Panc1 (cell line): ENCODE measurements at regions not wholly inside any gene's neighbourhood (a gene's known extent, or its start where the extent isn't known, plus 50 kb on each side); places are given as distances from the start of the nearest gene placed in this dataset.

Experiments used
- ATAC-seq: fragments of 200-7000 bp; cut with Tn5 transposase; 2 replicates; pipeline ENCODE4 v1.9.1; 2020; ENCODE audit warnings: mild to moderate bottlenecking, moderate library complexity
- BruUV-seq: library from RNA; stranded (reverse); fragments of 400-500 nt; replicated peaks from 2 replicates; lab custom pipeline; 2021; lab: Mats Ljungman, UMichigan
- CTCF ChIA-PET: fragments of 300-600 bp; sonication (Branson Sonifier 250); formaldehyde crosslinking; loops from one replicate; lab custom pipeline; 2022; ENCODE audit warnings: antibody characterized with exemption; lab: Charles Lee
- POLR2A ChIA-PET: fragments of 300-600 bp; sonication (Branson Sonifier 250); formaldehyde crosslinking; loops from one replicate; lab custom pipeline; 2022; ENCODE audit warnings: antibody characterized with exemption; lab: Charles Lee
- DNase-seq: peaks from one replicate; pipeline ENCODE4 v3.0.0-alpha.2; 2010; ENCODE audit warnings: low read depth, low spot score
- H3K27ac ChIP-seq: 2 replicates; pipeline ENCODE4 v1.5.1; 2011; ENCODE audit warnings: mild to moderate bottlenecking, low read length, inconsistent platforms
- H3K27me3 ChIP-seq: fragments of 200-500 bp; sonication (Bioruptor generic); 2 replicates; pipeline ENCODE4 v1.6.0; 2014; ENCODE audit warnings: low read length, inconsistent platforms; ENCODE audit not compliant: control insufficient read depth, insufficient read depth
- H3K36me3 ChIP-seq: fragments of 200-500 bp; sonication (Bioruptor generic); 2 replicates; pipeline ENCODE4 v1.5.1; 2014; ENCODE audit warnings: inconsistent platforms, mild to moderate bottlenecking, low read length, moderate library complexity; ENCODE audit not compliant: control insufficient read depth, insufficient read depth
- H3K4me1 ChIP-seq: 2 replicates; pipeline ENCODE4 v1.5.1; 2011; ENCODE audit warnings: inconsistent platforms, mild to moderate bottlenecking, low read length, moderate library complexity; ENCODE audit not compliant: control insufficient read depth, insufficient read depth
- H3K4me3 ChIP-seq, 2 experiments: 2 replicates each; pipeline ENCODE4 v1.5.1; 2011 to 2012; ENCODE audit warnings: low read depth in 2 of 2, low read length in 2 of 2, mild to moderate bottlenecking in 2 of 2, inconsistent platforms in 1 of 2, moderate library complexity in 1 of 2
- H3K9me3 ChIP-seq: fragments of 200-500 bp; sonication (Bioruptor generic); 2 replicates; pipeline ENCODE4 v1.5.1; 2014; ENCODE audit warnings: low read depth, mild to moderate bottlenecking, inconsistent platforms, low read length, moderate library complexity; ENCODE audit not compliant: control insufficient read depth, insufficient read depth
- CTCF ChIP-seq: fragments of 450-650 bp; IDR thresholded peaks from 2 replicates; pipeline ENCODE4 v1.5.1; 2017; ENCODE audit warnings: mild to moderate bottlenecking
- POLR2AphosphoS5 ChIP-seq: IDR thresholded peaks from 2 replicates; pipeline ENCODE4 v1.6.1; 2012; ENCODE audit warnings: mild to moderate bottlenecking, low read depth, low read length, moderate library complexity
- SIN3A ChIP-seq: IDR thresholded peaks from 2 replicates; pipeline ENCODE4 v1.6.1; 2012; ENCODE audit warnings: low read depth, mild to moderate bottlenecking, low read length, moderate library complexity, borderline replicate concordance; ENCODE audit not compliant: insufficient read depth
- TCF7L2 ChIP-seq: IDR thresholded peaks from 2 replicates; pipeline ENCODE4 v1.6.1; 2011; ENCODE audit warnings: mild to moderate bottlenecking, low read depth, low read length, inconsistent platforms
- in situ Hi-C: cut with HindIII; loops from 2 replicates; pipeline ENCODE4 v1.10.0; 2016; ENCODE audit warnings: low sequenced_read_pairs, low pct_unique_long_range_greater_than_20kb
- intact Hi-C: fragments of 100-400 bp; cut with micrococcal nuclease; formaldehyde crosslinking; loops from one replicate; pipeline ENCODE4 v1.10.0; 2022; ENCODE audit not compliant: unreplicated experiment
- TF ChIP-seq, protein P1 (sequence below), 2 experiments: IDR thresholded peaks; 2 replicates each; pipeline ENCODE4 v1.6.1; 2011 to 2012; ENCODE audit warnings: low read depth in 2 of 2, control low read depth in 1 of 2, low read length in 1 of 2, mild to moderate bottlenecking in 1 of 2, moderate library complexity in 1 of 2; ENCODE audit not compliant: insufficient read depth in 1 of 2

GRCh38 chr5:66358741-66359140 lies 214.6 kb downstream of the SREK1 start:
- H3K27ac ChIP-seq, result no peak overlapping the region
- ChIA-PET POLR2A (no interaction called here), CTCF (no interaction called here)
- no peaks in the 10 kb centered on the region for H3K36me3 ChIP-seq
- BruUV-seq, result no TSS peak
- TF ChIP-seq, protein P1, sequence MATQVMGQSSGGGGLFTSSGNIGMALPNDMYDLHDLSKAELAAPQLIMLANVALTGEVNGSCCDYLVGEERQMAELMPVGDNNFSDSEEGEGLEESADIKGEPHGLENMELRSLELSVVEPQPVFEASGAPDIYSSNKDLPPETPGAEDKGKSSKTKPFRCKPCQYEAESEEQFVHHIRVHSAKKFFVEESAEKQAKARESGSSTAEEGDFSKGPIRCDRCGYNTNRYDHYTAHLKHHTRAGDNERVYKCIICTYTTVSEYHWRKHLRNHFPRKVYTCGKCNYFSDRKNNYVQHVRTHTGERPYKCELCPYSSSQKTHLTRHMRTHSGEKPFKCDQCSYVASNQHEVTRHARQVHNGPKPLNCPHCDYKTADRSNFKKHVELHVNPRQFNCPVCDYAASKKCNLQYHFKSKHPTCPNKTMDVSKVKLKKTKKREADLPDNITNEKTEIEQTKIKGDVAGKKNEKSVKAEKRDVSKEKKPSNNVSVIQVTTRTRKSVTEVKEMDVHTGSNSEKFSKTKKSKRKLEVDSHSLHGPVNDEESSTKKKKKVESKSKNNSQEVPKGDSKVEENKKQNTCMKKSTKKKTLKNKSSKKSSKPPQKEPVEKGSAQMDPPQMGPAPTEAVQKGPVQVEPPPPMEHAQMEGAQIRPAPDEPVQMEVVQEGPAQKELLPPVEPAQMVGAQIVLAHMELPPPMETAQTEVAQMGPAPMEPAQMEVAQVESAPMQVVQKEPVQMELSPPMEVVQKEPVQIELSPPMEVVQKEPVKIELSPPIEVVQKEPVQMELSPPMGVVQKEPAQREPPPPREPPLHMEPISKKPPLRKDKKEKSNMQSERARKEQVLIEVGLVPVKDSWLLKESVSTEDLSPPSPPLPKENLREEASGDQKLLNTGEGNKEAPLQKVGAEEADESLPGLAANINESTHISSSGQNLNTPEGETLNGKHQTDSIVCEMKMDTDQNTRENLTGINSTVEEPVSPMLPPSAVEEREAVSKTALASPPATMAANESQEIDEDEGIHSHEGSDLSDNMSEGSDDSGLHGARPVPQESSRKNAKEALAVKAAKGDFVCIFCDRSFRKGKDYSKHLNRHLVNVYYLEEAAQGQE (IDR thresholded peaks at IDR 0.05; ENCODE audit: insufficient read depth in 1 of 2, low read depth in 2 of 2, low read length in 1 of 2), result no peak
- TF ChIP-seq POLR2AphosphoS5 (no peak), CTCF (no peak), TCF7L2 (no peak), SIN3A (no peak)
- H3K27me3 ChIP-seq, result no peaks in the 10 kb centered on the region
- no peaks in the 10 kb centered on the region for H3K9me3 ChIP-seq
- H3K4me3 ChIP-seq, result no peak overlapping the region
- ATAC-seq (no peak), DNase-seq (no peak)
- in situ Hi-C loops (no loop called here), intact Hi-C loops (no loop called here)
- no peaks in the 10 kb centered on the region for H3K4me1 ChIP-seq

GRCh38 chr5:66361070-66361469 lies 217.0 kb downstream of the SREK1 start:
- Histone ChIP-seq H3K27ac (no peak overlapping the region), H3K36me3 (no peaks in the 10 kb centered on the region), H3K9me3 (no peaks in the 10 kb centered on the region), H3K4me1 (no peaks in the 10 kb centered on the region), H3K4me3 (no peak overlapping the region), H3K27me3 (no peaks in the 10 kb centered on the region)
- BruUV-seq, result no TSS peak
- intact Hi-C loops (no loop called here), in situ Hi-C loops (no loop called here)
- ATAC-seq, result no peak
- ChIA-PET CTCF (no interaction called here), POLR2A (no interaction called here)
- DNase-seq, result no peak
- TF ChIP-seq SIN3A (no peak), CTCF (no peak), POLR2AphosphoS5 (no peak), TCF7L2 (no peak)
- TF ChIP-seq, protein P1 (IDR thresholded peaks at IDR 0.05; ENCODE audit: insufficient read depth in 1 of 2, low read depth in 2 of 2, low read length in 1 of 2), result no peak
